ENCODE measurements at regions not wholly inside any gene's neighbourhood (a gene's known extent, or its start where the extent isn't known, plus 50 kb on each side); places are given as distances from the start of the nearest gene placed in this dataset.
"Not testable (repeated sequence)": the region's sequence is repeated elsewhere in the genome, so short reads cannot be mapped to it uniquely, and the experiment has no call there.

DNA sequence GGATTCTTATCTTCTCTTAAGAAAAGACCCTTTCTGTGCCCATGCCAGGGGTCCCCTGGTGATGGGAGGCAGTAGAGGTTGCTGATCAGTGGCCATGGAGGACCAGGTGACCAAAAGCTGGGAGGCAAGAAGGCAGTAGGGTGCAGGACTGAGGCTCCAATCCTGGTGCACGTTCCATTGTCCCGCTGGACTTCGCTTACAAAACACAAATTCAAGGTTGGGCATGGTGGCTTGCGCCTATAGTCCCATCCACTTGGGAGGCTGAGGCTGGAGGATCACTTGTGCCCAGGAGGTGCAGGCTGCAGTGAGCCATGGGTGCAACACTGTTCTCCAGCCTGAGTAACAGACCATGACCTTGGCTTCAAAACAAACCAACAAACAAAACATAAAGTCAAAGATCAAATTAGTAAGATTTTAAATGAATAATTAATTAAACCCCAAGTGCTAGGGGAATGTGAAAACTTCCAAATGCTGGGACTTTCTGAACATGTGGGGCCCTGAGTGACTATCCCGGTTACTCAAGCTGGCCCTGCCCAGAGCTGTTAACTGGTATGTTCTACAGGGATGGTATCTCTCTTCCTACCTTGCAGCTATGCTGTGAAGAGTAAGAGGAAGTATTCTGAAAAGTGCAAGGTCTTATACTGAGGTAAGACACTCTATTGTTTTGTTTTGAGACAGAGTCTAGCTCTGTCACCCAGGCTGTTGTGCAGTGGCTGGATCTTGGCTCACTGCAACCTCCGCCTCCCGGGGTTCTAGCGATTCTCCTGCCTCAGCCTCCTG lies 97.6 kb downstream of the LYZL2 start:
- DNase-seq: no peak

DNA sequence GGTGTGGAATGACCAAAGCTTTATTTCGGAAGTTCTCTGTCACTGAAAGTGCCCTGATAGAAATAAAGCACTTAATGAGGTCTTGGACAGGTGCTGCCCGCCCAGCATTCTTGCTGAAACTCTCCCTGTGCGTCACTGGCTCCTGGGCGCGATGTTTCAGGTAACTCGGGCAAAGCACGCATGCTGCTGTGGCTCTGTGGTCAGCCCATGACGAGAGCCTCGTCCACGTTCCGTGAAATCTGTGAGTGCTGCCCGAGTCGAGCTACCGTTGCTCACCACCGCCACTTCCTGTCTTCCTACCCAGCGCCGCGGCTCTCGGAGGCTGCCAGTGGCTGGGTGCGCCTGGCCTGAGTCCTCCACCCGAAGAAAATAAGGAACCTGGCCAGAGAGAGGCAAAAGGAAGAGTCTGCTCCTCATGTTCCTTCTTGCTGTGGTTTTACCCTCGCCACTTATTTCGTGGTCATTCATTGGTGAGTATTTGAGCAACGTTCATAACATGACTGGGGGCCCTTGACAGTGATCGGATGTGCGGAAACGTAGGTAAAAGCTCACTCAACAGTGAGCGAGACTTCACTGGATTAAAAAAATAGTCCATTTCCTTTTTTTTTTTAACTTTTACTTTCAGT lies 95.5 kb downstream of the MAP3K8 start:
- no peak for DNase-seq

DNA sequence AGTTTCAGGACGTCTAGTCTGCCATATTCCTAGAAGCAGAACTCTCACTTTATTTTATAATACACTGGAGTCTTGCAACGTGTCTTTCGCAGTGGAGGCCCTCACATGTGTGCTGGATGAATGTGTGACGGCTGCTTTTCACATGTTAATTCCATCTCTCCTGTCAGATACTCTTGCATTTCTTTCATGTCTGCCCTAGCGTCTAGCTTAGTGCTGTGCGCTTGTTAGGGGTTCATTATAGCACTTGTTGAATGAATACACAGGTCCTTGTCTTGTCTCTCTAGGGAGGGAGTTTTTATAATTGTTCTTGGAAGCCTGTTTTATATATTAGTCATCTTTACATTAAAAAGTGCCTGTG lies 94.4 kb downstream of the MAP3K8 start:
- DNase-seq: no peak

DNA sequence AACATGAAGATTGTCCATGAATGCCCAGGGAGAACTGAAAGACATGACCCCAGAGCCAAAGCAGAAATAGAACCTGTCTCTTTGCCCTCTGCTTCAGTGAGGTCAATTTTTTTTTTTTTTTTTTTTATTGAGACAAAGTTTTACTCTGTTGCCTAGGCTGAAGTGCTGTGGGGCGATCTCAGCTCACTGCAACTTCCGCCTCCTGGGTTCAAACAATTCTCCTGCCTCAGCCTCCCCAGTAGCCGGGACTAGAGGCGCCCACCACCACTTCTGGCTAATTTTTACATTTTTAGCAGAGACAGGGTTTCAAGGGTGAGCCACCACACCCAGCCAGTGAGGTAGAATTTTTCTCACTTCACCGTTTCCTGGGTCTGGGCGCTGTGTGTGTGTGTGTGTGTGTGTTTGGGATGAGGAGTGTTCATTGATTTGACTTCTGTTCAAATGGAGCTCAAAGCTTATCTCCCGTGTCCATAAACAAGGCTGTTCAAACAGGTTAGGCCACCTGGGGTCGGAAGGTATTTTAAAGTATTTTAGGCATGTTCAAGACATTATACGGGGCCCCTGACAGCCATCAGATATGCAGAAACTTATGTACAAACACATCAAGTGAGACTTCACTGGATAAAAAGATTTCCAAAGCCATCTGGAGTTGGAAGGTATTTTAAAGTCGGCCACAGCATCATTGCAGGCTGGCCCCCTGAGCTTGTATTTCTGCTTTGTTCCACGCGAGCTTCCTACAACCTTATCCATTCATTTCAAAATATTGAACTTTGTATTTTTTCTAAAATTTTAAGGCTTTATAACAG lies 93.8 kb downstream of the MAP3K8 start:
- DNase-seq: no peak

DNA sequence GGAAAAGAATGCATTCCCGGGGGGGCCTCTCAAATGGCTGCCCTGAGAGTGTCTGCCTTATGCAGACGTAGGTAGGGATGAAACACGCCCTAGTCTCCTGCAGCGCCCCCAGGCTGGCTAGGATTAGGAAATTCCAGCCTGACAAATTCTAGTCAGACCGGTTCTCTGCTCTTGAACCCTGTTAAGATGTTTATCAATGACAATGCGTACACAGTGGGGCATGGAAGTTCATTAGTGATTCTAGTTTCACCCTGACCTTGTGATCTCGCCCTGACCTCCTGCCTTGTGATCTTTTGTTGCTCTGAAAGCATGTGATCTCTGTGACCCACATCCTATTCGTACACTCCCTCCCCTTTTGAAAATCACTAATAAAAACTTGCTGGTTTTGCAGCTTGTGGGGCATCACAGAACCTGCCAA lies 88.7 kb downstream of the MAP3K8 start:
- not testable (repeated sequence) for DNase-seq

DNA sequence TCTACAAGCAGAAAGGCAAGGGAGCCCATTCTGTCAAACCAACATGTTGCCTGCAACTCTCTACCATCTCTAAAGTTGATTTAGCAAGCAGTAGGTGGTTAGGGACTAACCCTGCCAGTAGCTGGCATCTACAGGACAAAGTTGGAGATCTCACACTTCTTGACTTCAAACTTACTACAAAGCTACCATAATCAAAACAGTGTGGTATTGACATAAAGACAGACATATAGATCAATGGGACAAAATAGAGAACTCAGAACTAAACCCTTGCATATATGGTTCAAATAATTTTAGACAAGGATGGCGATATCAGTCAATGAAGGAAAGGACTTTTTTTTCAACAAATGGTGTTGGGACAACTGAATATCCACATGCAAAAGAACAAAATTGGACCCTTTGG lies 84.9 kb downstream of the MAP3K8 start:
- no peak for DNase-seq

Data from NCI-H2171 treated with DMSO at 0.1 percent for 48 hours (cell line).